DOHH2 (cell line): ENCODE measurements at regions not wholly inside any gene's neighbourhood (a gene's known extent, or its start where the extent isn't known, plus 50 kb on each side); places are given as distances from the start of the nearest gene placed in this dataset.

Source experiments
- EZH2phosphoT487 ChIP-seq: fragments of 200-600 bp; sonication (generic); IDR thresholded peaks from 2 replicates; pipeline ENCODE4 v1.6.1; 2017; ENCODE audit warnings: borderline replicate concordance, mild to moderate bottlenecking, antibody characterized with exemption, low read length, moderate library complexity, mixed read lengths
- TF ChIP-seq, protein P1 (sequence below): fragments of 200-600 bp; sonication (generic); IDR thresholded peaks from one replicate; pipeline ENCODE4 v1.5.1; 2014; ENCODE audit warnings: antibody characterized with exemption, mild to moderate bottlenecking, low read depth, low read length; ENCODE audit not compliant: poor library complexity, severe bottlenecking

DNA sequence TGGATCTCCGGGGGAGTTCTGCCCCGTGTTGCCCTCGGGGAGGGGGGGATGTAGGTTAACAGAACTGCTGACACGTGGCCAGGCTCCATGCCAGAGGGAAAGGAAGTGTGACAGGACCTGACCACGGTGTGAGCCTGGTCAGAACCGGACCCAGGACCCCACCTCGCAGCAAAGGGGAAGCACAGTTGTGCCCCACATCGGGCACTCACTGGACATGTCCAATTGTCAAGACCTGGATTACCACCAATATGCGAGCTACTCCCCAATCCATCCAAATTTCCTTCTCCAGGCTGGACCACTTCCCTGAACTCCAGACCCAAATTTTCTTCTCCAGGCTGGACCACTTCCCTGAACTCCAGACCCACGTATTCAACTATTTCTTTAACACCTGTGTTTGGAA is 78.8 kb upstream of the PIWIL1 start:
- TF ChIP-seq, protein P1, sequence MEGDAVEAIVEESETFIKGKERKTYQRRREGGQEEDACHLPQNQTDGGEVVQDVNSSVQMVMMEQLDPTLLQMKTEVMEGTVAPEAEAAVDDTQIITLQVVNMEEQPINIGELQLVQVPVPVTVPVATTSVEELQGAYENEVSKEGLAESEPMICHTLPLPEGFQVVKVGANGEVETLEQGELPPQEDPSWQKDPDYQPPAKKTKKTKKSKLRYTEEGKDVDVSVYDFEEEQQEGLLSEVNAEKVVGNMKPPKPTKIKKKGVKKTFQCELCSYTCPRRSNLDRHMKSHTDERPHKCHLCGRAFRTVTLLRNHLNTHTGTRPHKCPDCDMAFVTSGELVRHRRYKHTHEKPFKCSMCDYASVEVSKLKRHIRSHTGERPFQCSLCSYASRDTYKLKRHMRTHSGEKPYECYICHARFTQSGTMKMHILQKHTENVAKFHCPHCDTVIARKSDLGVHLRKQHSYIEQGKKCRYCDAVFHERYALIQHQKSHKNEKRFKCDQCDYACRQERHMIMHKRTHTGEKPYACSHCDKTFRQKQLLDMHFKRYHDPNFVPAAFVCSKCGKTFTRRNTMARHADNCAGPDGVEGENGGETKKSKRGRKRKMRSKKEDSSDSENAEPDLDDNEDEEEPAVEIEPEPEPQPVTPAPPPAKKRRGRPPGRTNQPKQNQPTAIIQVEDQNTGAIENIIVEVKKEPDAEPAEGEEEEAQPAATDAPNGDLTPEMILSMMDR = no peak
- no peak for TF ChIP-seq EZH2phosphoT487
